GM10266 (cell line): ENCODE measurements at regions not wholly inside any gene's neighbourhood (a gene's known extent, or its start where the extent isn't known, plus 50 kb on each side); places are given as distances from the start of the nearest gene placed in this dataset.

ENCODE experiments used
- DNase-seq: peaks from one replicate; pipeline ENCODE4 v3.0.0; 2012; ENCODE audit errors: extremely low spot score
- TF ChIP-seq, protein P1 (sequence below): IDR thresholded peaks from 2 replicates; pipeline ENCODE4 v1.5.1; 2012; ENCODE audit warnings: mild to moderate bottlenecking, low read depth; ENCODE audit not compliant: control insufficient read depth, insufficient read depth; ENCODE audit errors: missing control alignments

- no peak for DNase-seq
- TF ChIP-seq, protein P1, sequence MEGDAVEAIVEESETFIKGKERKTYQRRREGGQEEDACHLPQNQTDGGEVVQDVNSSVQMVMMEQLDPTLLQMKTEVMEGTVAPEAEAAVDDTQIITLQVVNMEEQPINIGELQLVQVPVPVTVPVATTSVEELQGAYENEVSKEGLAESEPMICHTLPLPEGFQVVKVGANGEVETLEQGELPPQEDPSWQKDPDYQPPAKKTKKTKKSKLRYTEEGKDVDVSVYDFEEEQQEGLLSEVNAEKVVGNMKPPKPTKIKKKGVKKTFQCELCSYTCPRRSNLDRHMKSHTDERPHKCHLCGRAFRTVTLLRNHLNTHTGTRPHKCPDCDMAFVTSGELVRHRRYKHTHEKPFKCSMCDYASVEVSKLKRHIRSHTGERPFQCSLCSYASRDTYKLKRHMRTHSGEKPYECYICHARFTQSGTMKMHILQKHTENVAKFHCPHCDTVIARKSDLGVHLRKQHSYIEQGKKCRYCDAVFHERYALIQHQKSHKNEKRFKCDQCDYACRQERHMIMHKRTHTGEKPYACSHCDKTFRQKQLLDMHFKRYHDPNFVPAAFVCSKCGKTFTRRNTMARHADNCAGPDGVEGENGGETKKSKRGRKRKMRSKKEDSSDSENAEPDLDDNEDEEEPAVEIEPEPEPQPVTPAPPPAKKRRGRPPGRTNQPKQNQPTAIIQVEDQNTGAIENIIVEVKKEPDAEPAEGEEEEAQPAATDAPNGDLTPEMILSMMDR = no peak
Measured at GRCh38 chr3:181948286-181948685, 236.6 kb downstream of the SOX2 start.

GRCh38 chr3:181952221-181952620 lies 240.5 kb downstream of the SOX2 start:
- DNase-seq = no peak
- TF ChIP-seq, protein P1 = no peak

DNA sequence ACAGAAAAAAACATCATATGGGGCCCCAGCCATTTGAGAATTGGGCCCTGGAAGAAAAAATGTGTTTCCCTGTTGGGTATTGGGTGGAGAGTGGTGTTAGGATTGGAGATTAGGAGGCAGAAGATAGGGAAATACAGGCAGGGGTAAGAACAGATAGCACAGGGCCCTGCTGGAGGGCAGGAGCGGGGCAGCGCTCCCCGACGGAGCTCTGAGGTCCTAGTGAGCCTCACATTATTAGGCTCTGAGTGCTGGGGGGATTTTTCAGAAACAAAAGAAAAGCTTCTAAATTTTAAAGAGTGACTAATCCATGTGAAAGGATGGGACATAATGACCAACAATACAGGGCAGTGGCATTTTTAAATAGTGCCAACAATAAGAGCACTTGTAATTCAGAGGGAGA lies 241.2 kb downstream of the SOX2 start:
- TF ChIP-seq, protein P1 = no peak
- no peak for DNase-seq

DNA sequence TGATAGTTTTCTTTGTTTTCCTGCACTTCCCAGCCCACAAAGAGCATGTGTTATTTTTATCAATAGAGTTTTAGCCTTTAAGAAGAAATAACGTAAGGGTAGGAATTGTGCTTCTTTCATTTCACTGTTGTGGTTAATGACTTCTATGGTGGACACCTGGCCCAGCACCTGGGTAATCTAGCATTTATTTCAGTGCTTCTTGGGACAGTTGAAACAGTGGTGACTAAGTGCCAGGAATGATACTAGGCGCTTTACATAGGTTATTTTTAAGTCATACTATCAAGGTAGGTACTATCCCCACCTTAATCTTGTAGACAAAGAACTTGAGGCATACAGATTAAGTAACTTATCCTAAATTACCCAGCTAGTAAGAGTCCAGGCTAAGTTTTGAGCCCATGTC lies 243.8 kb downstream of the SOX2 start:
- TF ChIP-seq, protein P1 = no peak
- DNase-seq = no peak

DNA sequence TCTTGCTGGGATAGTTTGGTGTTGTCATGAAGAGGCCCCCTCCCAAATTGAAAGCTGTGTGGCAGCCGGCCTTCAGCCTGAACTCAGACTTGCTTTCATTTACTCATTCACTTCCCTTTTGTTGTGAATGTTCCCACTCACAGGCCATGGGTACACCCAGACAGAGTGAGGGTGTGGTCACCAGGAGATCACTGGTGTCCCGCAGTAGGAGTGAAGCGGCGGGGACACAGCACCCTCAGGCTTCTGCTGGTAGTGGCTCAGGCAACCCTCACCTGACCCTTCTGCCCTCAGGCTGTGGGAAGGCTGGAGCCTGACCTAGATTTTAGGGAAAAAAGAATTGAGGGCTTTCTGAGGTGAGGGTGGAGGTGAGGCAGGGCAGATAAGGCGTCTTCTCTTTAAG lies 244.4 kb downstream of the SOX2 start:
- no peak for DNase-seq

GRCh38 chr3:181966393-181966792 lies 254.7 kb downstream of the SOX2 start:
- no peak for DNase-seq
- TF ChIP-seq, protein P1 = no peak

More for the DNA sequence above, 244.4 kb downstream of the SOX2 start:
- TF ChIP-seq, protein P1 = no peak

GRCh38 chr3:181969925-181970324 lies 258.2 kb downstream of the SOX2 start:
- no peak for DNase-seq
- TF ChIP-seq, protein P1 = no peak
